Tibial nerve (tissue), 3 donors: ENCODE measurements at regions not wholly inside any gene's neighbourhood (a gene's known extent, or its start where the extent isn't known, plus 50 kb on each side); places are given as distances from the start of the nearest gene placed in this dataset.

Experiments used
- CTCF ChIP-seq, 5 experiments: fragments of 200-600 bp in 3 of 5; fragments of 450-650 bp in 2 of 5; sonication (generic) in 3 of 5; IDR thresholded peaks; one replicate each; pipeline ENCODE4 v1.5.1; 2016 to 2019; ENCODE audit warnings: antibody characterized with exemption in 5 of 5, mild to moderate bottlenecking in 3 of 5, moderate library complexity in 2 of 5
- POLR2A ChIP-seq, 2 donors: fragments of 450-650 bp; IDR thresholded peaks; one replicate each; pipeline ENCODE4 v1.6.1; 2017; ENCODE audit warnings: antibody characterized with exemption in 2 of 2, mild to moderate bottlenecking in 2 of 2, moderate library complexity in 2 of 2

DNA sequence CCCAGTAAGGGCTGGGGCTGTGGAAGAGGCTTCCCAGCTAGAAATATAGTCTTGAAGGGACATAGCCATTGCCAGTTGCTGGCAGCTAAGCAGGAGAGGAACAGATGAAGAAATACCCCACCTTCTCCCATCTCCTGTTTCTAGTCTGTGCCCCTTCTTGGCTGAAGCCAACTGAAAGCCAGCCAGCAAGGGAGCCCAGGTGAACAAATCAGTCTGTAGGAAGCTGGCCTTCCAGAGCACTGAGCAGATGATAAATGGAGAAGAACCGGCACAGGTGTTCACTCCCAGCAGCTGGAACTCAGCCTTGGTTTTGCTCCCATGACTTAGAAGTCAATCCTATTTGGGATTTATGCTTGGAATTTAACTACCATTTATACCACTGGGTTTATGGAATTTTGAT lies 69.2 kb upstream of the DHX40 start:
- TF ChIP-seq CTCF (IDR thresholded peaks at IDR 0.05), result no peak
- TF ChIP-seq POLR2A (IDR thresholded peaks at IDR 0.05), result no peak
